Ishikawa (cell line): ENCODE measurements at regions not wholly inside any gene's neighbourhood (a gene's known extent, or its start where the extent isn't known, plus 50 kb on each side); places are given as distances from the start of the nearest gene placed in this dataset.

Experiments used
- CEBPB ChIP-seq: IDR thresholded peaks from 2 replicates; pipeline ENCODE4 v1.6.1; 2012
- EP300 ChIP-seq: IDR thresholded peaks from 2 replicates; pipeline ENCODE4 v1.6.1; 2012; ENCODE audit warnings: borderline replicate concordance
- MAX ChIP-seq: IDR thresholded peaks from 2 replicates; pipeline ENCODE4 v1.6.1; 2012
- TAF1 ChIP-seq: IDR thresholded peaks from 2 replicates; pipeline ENCODE4 v1.6.1; 2012; ENCODE audit warnings: low read depth, mild to moderate bottlenecking
- YY1 ChIP-seq: IDR thresholded peaks from 2 replicates; pipeline ENCODE4 v1.6.1; 2012; ENCODE audit warnings: low read depth
- TF ChIP-seq, protein P1 (sequence below): IDR thresholded peaks from 2 replicates; pipeline ENCODE4 v1.6.1; 2012

DNA sequence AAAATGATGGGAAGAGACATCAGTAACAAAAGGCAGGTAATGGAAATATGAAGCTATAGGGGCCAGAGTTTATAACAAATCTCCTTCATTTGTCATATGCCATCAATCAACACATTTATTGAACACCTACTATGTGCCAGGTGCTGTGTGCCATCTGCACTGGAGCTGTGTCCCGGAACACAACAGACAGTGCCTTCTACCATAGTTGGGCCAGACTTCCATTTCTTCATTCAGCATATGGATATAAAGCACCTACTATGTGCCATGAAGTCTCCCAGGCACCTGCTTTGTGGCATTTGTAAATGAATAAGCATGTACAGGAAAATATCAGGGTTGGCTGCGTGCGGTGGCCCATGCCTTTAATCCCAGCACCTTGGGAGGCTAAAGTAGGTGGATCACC is 112.5 kb upstream of the ERCC6L2 start:
- TF ChIP-seq YY1: no peak
- TF ChIP-seq MAX: no peak
- no peak for TF ChIP-seq CEBPB
- TF ChIP-seq, protein P1, sequence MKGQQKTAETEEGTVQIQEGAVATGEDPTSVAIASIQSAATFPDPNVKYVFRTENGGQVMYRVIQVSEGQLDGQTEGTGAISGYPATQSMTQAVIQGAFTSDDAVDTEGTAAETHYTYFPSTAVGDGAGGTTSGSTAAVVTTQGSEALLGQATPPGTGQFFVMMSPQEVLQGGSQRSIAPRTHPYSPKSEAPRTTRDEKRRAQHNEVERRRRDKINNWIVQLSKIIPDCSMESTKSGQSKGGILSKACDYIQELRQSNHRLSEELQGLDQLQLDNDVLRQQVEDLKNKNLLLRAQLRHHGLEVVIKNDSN: no peak
- no peak for TF ChIP-seq EP300
- no peak for TF ChIP-seq TAF1
